Esophagus muscularis mucosa (tissue), 3 donors: ENCODE measurements at regions not wholly inside any gene's neighbourhood (a gene's known extent, or its start where the extent isn't known, plus 50 kb on each side); places are given as distances from the start of the nearest gene placed in this dataset.

Source experiments
- CTCF ChIP-seq, 3 experiments: fragments of 200-600 bp in 2 of 3; fragments of 450-650 bp in 1 of 3; sonication (generic) in 2 of 3; IDR thresholded peaks; one replicate each; pipeline ENCODE4 v1.5.1; 2017 to 2019; ENCODE audit warnings: antibody characterized with exemption in 3 of 3, mild to moderate bottlenecking in 2 of 3, moderate library complexity in 1 of 3
- POLR2AphosphoS5 ChIP-seq, 2 donors: sonication (generic); formaldehyde crosslinking; IDR thresholded peaks; one replicate each; pipeline ENCODE4 v1.6.1; 2017; ENCODE audit warnings: antibody characterized with exemption in 2 of 2

- TF ChIP-seq CTCF (IDR thresholded peaks at IDR 0.05), result no peak
- no peak for TF ChIP-seq POLR2AphosphoS5 (IDR thresholded peaks at IDR 0.05)
Measured at GRCh38 chr18:41745166-41746049, 209.6 kb upstream of the PIK3C3 start.
